NCI-H1105 (cell line): ENCODE measurements at regions not wholly inside any gene's neighbourhood (a gene's known extent, or its start where the extent isn't known, plus 50 kb on each side); places are given as distances from the start of the nearest gene placed in this dataset.

Experiments used
- DNase-seq: peaks from one replicate; lab custom pipeline; 2025; lab: John Stamatoyannopoulos, UW

DNA sequence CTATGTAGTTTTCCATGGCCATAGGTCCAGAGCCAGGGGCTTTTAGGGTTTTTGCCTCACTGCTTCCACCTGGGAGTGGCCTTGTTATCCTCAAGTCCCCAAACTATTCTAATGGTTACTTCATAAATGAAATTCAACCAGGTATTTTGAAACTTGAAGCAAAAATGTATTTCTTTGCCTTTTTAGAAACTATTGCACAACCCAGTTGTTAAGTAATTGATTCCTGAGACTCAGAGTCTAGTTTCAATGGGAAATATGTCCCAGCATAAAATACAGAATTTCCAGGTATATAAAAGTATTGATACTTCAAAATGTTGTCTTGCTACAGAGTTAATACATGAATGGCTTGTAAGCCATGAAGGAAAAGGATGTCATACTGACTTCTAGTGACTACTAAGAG, 456.2 kb upstream of the DAB2 start:
- no peak for DNase-seq

DNA sequence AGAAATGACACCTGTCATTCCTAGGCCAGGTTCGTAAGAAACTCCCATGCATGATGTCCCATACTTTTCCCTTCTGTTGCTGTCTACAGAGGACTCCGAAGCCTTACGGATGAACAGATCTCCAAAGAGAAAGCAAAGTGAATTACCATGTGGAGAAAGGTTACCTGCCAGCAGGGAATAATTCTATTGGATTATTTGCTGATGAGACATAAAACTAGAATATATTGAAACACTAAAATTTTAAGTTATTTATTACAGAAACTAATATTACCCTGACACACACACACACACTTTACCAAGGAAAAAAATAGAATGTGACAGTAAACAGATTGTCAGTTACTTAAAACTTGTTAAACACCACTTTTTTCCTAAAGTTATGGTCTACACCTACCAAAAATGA, 452.7 kb upstream of the DAB2 start:
- DNase-seq, result no peak

DNA sequence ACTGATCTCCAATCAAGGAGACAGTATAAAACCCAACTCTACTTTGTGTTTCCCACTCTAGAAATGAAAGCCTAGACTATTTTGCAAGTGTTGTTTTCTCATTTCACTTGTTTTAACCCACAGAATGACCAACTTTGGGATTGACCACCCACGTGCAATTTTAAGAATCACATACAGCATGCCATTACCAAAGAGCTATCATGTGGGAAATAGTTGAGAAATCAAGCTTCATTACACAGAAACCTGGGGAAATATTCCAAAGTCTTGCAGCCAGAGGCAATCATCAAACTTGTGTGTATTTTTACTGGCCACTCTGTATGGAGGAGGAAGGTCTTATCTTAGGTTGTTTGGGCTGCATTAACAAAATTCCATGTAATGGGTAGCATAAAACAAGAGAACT, 451.4 kb upstream of the DAB2 start:
- DNase-seq, result no peak

DNA sequence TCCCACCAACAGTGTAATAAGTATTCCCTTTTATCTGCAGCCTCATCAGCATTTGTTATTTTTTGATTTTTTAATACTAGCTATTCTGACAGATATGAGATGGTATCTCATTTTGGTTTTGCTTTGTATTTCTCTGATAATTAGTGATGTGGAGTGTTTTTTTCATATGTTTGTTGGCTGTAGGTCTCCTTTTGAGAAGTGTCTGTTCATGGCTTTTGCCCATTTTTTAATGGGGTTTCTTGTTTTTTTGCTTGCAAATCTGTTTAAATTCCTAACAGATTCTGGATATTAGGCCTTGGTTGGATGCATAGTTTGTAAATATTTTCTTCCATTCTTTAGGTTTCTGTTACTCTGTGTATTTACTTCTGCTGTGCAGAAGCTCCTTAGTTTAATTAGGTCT, 445.4 kb upstream of the DAB2 start:
- no peak for DNase-seq

DNA sequence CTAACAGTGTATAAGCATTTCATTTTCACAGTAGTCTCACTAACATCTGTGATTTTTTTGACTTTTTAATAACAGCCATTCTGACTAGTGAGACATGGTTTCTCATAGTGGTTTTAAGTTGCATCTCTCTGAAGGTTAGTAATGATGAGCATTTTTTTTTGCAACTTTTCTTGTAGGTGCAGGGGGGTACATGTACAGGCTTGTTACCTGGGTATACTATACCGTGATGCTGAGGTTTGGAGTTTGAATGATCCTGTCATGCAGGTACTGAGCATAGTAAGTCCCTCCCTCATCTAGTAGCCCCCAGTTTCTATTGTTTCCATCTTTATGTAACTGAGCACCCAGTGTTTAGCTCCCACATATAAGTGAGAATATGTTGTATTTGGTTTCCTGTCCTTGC, 444.6 kb upstream of the DAB2 start:
- DNase-seq, result no peak

DNA sequence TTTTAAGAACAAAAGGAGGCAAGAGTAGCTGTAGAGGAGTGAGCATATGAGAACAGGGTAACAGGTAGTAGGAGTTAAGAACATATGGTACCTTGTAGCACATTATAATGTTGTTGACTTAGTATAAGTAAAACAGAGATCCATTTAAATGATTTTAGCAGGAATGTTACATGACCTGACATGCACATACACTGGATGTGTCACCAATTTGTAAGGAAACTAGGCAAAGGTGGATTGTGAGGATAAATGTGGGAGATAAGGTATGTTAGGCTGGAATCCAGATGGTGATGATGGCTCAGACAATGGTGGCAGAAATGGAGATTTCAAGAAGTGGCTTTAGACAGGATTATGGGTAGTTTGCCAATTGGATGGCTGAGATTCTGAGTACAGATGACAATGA, 443.1 kb upstream of the DAB2 start:
- no peak for DNase-seq

DNA sequence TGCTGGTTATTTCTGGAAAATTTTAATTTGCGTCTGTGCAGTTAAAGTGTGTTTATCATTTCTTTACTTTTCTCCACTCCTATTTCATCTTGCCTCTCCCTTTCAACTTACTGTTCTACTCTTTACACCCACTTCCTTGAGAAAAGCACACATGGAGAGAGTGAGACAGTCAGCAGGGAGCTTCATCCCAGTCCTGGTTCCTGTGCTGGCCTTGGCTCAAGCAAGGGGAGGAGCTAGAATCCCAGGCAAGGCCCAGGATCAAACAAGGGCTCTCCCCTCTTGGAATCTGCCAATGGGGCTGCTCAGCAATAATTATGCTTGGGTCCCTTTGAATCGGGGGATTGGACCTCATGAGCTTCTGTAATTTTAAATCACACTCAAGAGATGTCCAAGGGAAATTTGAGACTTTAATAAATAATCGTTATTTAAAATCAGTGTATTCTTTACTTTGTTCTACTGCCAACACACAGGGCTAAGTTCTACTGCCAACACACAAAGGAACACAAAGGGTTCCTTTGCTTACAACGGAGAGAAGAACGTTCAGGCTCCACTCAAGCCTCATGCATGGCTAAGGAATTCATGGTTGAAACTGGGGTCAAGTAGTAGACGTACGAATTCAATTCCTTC, 439.3 kb upstream of the DAB2 start:
- no peak for DNase-seq

DNA sequence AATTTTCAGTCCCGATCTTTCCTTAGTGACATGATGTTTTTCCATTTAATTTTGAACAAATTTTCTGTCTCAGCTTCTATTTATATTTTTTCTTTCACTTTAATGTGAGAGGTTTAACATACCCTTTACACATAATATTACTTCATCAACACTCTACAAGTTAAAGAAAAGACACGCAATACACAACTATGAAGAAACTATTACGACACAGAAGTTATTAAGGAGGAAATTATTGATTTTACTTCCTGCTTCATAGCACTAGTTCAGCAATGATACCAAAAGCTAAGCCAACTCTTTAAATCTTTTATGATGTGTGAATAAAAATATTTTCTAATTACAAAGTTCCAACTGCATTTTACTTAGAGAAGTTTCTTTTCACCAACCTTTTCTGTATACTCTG, 432.3 kb upstream of the DAB2 start:
- no peak for DNase-seq

DNA sequence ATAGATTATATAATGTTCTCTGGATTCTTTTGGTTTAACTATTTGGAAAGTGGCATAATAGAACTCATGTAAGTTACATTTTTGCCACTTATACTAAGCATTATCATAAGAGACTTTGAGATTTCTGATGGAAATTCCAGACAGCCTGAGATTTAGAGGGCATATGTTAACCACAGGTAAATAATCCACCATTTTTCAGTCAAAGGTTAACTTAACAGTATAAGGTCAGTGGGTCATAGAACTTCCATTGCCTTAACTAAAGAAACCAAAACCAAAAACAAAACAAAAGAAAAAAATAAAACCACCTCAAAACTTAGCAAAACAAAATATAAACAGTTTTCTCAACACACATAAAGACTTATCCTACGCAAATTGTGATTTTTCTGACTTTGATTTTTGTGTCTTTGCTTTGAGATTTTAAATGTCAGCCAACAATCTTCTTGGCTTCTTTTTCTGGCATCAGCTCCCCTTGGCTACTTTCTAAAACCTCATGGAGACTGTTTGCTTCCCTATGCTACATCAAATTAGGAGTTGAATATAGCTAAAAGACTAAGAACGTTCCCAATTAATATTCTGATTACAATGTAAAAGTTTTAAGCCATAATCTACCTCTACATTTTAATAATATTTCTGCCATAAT, 430.1 kb upstream of the DAB2 start:
- no peak for DNase-seq

DNA sequence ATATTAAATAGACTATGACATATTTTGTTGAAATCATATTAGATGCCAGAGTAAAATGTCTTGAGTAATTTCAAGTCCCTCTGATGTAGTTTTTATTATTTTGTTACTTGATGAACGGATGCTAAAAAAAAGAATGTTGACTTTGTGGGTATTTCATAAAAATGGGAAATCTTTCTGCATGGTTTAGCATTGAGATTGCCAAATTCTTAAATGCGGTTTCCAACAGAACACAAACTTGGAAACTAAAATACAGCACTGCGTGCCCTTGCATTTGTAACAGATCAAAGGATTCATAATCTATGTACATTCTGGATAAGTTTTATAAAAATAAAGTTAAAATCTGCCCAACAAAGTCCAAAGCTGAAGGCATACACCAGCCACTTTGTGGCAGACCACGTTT, 425.5 kb upstream of the DAB2 start:
- DNase-seq, result no peak

DNA sequence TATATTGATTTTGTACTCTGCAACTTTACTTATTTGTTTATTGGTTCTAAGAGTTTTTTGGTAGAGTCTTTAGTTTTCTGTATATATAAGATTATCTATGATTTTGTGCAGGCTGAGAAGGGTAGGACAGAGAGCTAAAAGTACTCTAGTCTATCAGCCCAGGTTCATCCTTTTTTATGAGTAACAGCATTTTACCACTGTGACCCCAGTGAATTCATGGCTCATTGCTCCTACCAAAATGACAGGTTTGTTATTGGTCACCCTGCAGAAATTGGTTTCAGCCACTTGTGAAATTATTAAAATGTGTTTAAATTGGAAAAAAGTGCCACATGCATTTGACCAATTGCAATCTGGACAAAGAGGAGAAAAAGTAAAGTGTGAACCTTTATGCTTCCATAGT, 421.4 kb upstream of the DAB2 start:
- no peak for DNase-seq

DNA sequence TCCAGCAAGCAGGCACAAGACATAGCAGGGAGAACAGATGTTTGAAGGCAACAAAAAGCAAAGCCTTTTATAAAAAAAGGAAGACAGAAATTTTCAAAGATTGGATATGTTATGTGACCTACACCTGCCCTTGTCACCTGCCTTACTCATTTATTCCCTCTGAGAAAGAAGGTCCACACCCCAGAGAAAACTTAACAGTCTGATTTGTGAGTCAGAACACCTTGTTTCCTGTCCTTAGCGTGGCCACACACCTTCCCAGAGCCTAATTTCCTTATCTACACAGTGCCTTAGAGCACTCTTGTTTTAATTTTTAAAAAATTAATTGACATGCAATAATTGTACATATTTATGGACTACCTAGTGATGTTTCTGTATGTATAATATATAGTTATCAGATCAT, 419.0 kb upstream of the DAB2 start:
- DNase-seq, result no peak

DNA sequence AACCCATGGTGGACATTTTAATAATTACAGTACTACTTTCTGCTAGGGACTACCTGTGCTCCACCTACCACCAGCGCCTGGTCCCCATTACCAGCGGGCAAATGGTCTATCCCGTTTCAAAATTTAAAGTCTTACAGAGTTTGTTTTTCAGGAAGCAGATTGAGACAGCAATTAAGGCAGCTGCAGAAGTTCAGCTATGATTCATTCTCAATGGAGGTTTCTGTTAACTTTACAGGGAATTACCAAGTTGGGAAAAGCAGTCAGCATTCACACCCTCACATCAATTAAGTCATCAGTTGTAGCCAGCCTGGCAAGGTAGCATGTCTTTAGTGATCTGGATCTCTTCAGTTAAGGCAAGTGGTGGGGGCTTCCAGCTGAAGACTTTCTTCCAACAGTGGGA, 410.6 kb upstream of the DAB2 start:
- no peak for DNase-seq

DNA sequence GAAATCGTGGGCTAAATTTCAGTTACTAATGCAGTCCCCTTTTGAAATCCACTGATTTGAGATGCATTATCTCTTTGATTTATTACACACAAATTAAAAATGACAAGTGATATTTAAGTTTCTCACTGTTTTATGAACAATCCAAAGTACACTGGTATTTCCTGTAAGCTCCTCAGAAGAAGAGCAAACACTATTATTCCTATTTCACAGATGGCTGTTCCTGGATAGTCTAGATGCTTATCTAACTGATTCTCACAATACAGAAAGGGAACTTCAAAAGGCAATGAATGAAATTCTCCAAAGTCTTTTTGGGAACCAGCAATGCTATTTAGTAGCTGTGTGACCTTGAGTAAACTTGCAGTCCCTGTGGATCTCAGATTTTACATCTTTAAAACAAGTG, 404.7 kb upstream of the DAB2 start:
- no peak for DNase-seq

DNA sequence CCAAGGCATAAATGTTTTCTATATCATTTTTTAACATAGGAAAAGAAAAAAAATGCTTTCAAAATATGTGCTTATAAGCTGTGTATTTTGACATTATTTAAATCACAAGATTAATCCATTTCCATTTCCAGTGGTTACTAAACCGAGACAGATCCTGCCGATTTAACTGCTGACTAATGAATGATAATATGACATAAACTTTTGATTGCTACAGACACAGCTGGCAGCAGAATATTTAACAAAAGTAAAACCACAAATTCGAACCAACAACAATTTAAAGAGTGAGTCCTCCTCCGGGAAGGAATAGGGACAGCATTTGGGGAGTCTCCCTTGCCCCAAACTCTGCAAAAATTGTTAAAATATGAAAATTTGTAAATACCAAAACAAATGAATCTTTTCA, 401.3 kb upstream of the DAB2 start:
- DNase-seq, result no peak

DNA sequence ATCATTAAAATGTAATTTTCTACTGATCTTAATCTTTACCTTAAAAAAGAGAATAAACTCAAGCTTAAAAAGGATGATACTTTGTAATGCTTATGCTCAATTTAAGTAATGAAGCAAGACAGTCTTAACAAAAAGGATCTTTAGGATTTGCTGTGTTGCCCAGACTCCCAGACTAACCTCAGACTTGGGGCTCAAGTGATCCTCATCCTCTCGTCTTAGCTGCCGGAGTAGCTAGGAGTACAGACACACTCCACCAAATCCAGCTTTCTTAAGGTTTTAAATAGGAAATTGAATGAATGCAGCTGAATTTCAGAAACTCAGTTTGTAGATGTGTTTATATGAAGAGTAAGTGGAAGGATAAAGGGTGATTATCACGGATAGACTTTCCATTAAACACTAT, 400.5 kb upstream of the DAB2 start:
- DNase-seq, result no peak

DNA sequence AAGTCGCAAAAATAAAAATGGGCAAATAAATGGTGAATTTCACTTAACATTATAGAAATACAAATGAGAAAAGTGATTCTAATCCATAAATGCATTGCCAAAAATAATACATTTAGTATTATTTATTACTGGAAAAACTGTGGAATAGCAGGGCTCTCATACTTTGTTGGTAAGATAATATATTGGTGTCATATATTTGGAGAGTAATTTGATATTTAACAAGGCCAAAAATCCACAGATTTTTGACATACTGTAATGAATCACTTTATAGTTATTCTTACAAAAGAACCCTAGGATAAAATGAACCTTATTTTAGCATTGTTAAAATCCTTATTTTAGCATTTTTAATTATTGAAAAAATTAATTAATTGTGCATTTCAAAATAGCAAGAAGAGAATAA, 397.2 kb upstream of the DAB2 start:
- DNase-seq, result no peak

DNA sequence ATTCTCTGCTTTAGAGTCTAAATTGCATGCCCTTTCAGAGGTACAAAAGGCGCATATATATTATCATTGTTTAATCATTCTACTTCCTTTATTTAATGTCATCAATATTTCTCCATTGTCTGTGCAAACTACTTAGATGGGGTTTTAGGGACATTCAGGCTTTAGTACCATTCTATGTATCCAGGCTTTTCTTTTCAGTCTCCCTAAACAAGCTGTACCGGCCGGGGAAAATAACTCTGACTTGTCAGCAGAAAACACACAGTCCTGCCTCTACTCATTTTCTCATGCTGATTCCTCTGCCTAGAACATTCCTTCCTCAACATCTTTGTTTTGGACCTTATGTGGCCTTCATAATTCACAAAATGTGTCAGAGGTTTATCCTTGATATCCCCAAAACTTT, 392.1 kb upstream of the DAB2 start:
- DNase-seq, result no peak

DNA sequence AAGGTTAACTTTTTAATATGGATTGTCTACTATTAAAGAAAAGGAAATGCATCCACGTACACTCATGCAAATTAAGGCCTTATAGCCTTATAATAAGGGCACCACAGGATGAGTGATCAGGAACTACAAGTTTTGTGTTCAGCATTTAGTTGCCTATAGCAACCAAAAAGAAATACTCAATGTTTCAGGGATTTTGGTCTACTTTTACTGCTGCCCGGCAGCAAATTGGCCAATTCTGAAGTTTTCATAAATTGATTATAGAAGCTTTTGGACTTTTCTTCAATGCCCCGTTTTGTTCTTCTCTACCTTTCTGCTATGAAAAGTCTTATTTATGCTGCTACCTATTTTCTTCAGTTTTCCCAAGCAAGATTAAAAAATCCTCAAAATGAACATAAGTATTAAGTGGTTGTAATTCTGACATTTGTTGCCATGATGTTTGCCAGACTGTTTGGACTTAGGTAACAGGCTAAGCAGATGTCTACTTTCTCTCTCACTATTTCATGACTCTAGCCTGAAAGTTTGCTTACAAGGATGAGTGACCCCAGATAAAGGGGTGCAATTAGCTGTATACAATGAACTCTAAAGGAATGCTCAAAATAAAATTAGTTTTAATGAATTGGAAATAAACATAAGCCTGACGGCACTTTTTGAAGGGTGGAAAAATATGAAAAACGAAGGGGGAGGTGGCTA, 391.5 kb upstream of the DAB2 start:
- no peak for DNase-seq

DNA sequence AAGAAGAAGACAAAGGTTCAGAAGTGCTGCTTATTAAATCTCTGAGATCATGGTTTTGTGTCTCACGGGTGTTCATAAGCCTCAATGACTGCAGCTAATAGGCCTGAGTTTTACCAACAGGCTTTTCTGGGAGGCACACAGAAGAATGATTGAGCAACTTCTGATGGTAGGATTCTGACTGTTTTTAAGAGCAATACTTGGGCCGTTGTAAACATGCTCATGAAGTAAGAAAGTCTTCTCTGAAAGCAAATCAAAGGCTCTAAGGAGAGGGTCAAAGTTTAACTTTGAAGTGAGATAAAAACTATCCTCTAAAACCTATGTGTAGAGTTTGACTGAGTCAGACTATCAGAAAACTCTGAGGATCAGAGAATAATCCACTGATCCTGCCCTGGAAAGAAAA, 390.9 kb upstream of the DAB2 start:
- DNase-seq, result no peak

DNA sequence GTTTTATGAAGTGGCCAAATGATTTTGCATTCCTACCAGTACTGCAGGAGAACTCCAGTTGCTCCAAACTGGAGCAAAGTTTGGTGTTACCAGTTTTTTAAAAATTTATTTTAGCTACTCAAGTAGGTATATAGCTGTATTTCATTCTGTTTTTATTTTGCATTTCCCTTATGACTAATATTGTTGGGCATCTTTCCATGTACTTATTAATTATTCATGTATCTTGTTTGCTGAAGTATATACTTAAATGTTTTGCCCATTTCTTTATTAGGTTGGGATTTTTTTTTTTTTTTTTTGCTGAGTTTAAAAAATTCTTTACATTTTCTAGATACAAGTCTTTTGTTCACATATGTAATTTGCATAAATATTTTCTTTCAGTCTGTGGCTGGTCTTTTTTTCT, 386.6 kb upstream of the DAB2 start:
- DNase-seq, result no peak

DNA sequence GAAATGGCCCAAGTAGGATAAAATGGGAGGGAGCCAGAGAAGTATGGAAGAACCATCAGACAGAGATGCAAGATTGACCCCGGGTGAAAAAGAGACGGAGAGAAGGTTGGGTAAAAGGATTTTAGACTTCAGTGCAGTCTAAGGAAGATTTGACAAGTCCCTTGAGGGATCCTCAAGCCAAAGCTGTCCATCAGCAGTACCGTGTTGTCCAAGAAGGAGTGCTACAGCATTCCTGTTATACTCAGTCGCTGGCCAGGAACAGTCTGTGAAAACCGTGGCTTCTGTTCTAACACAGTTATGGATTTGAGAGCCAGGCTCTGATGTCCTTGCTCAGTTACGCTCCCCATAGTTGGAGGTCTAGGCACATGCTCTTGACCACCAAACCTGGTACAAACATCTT, 383.9 kb upstream of the DAB2 start:
- DNase-seq, result no peak

DNA sequence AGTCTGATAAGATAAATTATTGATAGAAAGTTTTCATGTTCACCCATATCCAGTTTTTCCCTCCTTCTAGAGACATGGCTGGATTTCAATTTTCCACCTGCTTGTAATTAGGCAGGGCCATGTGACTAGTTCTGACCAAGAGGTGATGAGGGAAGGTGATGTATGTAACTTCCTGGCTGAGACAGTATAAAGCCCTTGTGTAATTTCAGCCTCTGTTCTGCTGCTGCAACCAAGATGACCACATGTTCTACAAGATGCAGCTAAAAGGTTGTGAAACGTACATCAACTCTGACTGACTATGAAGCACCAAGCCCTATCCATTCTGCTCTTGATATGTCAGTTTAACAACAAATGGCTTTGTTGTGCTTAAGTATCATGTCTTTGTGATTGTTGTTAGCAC, 376.5 kb upstream of the DAB2 start:
- DNase-seq, result no peak

DNA sequence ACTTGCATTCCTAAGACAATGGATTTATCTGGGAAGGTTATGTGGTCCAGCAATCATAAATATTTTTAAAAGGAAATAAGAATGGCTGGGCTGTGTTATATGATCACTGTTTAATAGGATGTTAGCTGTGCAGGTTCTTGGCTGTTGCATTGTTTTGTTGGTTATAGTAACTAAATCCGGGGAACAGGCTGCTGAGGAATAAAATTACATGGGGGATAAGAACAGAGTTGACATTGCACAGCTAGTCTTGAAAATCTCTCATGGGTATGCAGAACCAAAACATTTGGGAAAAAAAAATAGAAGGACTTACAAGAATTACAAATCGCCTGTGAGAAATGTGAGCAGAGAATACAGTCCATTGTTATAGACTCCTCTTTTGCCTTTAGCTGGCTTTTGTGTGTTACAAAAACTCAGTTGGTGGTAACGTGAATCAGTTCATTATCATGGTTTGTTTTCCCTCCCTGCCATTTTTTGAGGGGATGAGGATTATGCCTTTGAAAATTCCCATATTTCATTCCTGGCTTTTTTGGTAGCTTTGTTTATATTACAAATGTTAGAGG, 375.3 kb upstream of the DAB2 start:
- DNase-seq, result no peak
